ENCODE measurements at regions not wholly inside any gene's neighbourhood (a gene's known extent, or its start where the extent isn't known, plus 50 kb on each side); places are given as distances from the start of the nearest gene placed in this dataset.

GRCh38 chr15:69553686-69554085 lies 101.1 kb downstream of the RPLP1 start:
- 9 to 63% (median 42%) methylated on average over 4 of the region's 4 CpGs for WGBS, 3 donors
- DNase-seq, result peak; percentile 61 to 67
- Histone ChIP-seq H3K36me3 (ENCODE audit: control insufficient read depth in 3 of 3, insufficient read depth in 2 of 3, low read depth in 1 of 3, low read length in 3 of 3) (no peaks in the 10 kb centered on the region), H3K9me3 (ENCODE audit: control insufficient read depth in 2 of 2, insufficient read depth in 1 of 2, low read depth in 1 of 2, low read length in 1 of 2) (peaks cover 3 to 22% of the 10 kb centered on the region in 2 donors), H3K4me3 (ENCODE audit: low read depth in 1 of 3, low read length in 3 of 3) (no peak overlapping the region), H3K4me1 (ENCODE audit: control insufficient read depth in 3 of 3, insufficient read depth in 2 of 3, low read depth in 1 of 3, low read length in 2 of 3) (peaks cover 9 to 53% (median 10%) of the 10 kb centered on the region in 3 donors), H3K27ac (ENCODE audit: low read depth in 1 of 3, low read length in 2 of 3) (peak overlapping the region in 2 of 3 donors; percentile 43 to 50), H3K27me3 (ENCODE audit: control insufficient read depth in 3 of 3, insufficient read depth in 3 of 3, low read length in 3 of 3) (peaks cover 0 to 16% (median 5%) of the 10 kb centered on the region in 3 donors)
- FAIRE-seq, result no peak

- 16 to 62% (median 46%) methylated on average over 7 of the region's 7 CpGs for WGBS, 3 donors
- Histone ChIP-seq H3K4me1 (ENCODE audit: control insufficient read depth in 3 of 3, insufficient read depth in 2 of 3, low read depth in 1 of 3, low read length in 2 of 3) (peaks cover 9 to 60% (median 10%) of the 10 kb centered on the region in 3 donors), H3K27me3 (ENCODE audit: control insufficient read depth in 3 of 3, insufficient read depth in 3 of 3, low read length in 3 of 3) (peaks cover 0 to 10% (median 3%) of the 10 kb centered on the region in 3 donors), H3K27ac (ENCODE audit: low read depth in 1 of 3, low read length in 2 of 3) (peak overlapping the region; percentile 43 to 50 (median 46)), H3K36me3 (ENCODE audit: control insufficient read depth in 3 of 3, insufficient read depth in 2 of 3, low read depth in 1 of 3, low read length in 3 of 3) (no peaks in the 10 kb centered on the region), H3K9me3 (ENCODE audit: control insufficient read depth in 2 of 2, insufficient read depth in 1 of 2, low read depth in 1 of 2, low read length in 1 of 2) (peaks cover 3 to 22% of the 10 kb centered on the region in 2 donors), H3K4me3 (ENCODE audit: low read depth in 1 of 3, low read length in 3 of 3) (no peak overlapping the region)
- FAIRE-seq, result no peak
- DNase-seq, result peak; percentile 78 to 79
Measured at GRCh38 chr15:69554279-69554961, 101.8 kb downstream of the RPLP1 start.

- H3K36me3 ChIP-seq (ENCODE audit: control insufficient read depth in 3 of 3, insufficient read depth in 2 of 3, low read depth in 1 of 3, low read length in 3 of 3), result no peaks in the 10 kb centered on the region
- 60 to 78% (median 74%) methylated on average over 8 of the region's 8 CpGs for WGBS, 3 donors
- FAIRE-seq (no peak), DNase-seq (no peak)
- peaks cover 9 to 60% (median 10%) of the 10 kb centered on the region in 3 donors for H3K4me1 ChIP-seq (ENCODE audit: control insufficient read depth in 3 of 3, insufficient read depth in 2 of 3, low read depth in 1 of 3, low read length in 2 of 3)
- H3K4me3 ChIP-seq (ENCODE audit: low read depth in 1 of 3, low read length in 3 of 3), result no peak overlapping the region
- peaks cover 3 to 22% of the 10 kb centered on the region in 2 donors for H3K9me3 ChIP-seq (ENCODE audit: control insufficient read depth in 2 of 2, insufficient read depth in 1 of 2, low read depth in 1 of 2, low read length in 1 of 2)
- H3K27me3 ChIP-seq (ENCODE audit: control insufficient read depth in 3 of 3, insufficient read depth in 3 of 3, low read length in 3 of 3), result peaks cover 0 to 5% (median 3%) of the 10 kb centered on the region in 3 donors
- H3K27ac ChIP-seq (ENCODE audit: low read depth in 1 of 3, low read length in 2 of 3), result peak overlapping the region in 2 of 3 donors; percentile 8 to 22
Measured at GRCh38 chr15:69555080-69555479, 102.5 kb downstream of the RPLP1 start.

- Histone ChIP-seq H3K27me3 (ENCODE audit: control insufficient read depth in 3 of 3, insufficient read depth in 3 of 3, low read length in 3 of 3) (peaks cover 0 to 3% (median 0%) of the 10 kb centered on the region in 3 donors), H3K4me3 (ENCODE audit: low read depth in 1 of 3, low read length in 3 of 3) (no peak overlapping the region), H3K9me3 (ENCODE audit: control insufficient read depth in 2 of 2, insufficient read depth in 1 of 2, low read depth in 1 of 2, low read length in 1 of 2) (peaks cover 3 to 18% of the 10 kb centered on the region in 2 donors), H3K36me3 (ENCODE audit: control insufficient read depth in 3 of 3, insufficient read depth in 2 of 3, low read depth in 1 of 3, low read length in 3 of 3) (no peaks in the 10 kb centered on the region), H3K4me1 (ENCODE audit: control insufficient read depth in 3 of 3, insufficient read depth in 2 of 3, low read depth in 1 of 3, low read length in 2 of 3) (peaks cover 9 to 73% (median 10%) of the 10 kb centered on the region in 3 donors), H3K27ac (ENCODE audit: low read depth in 1 of 3, low read length in 2 of 3) (peak overlapping the region in 1 of 3 donors; percentile 71)
- FAIRE-seq (no peak), DNase-seq (peak; percentile 66 to 69)
- 93 to 100% (median 95%) methylated on average over 1 of the region's 1 CpG for WGBS, 3 donors
Measured at GRCh38 chr15:69556344-69556743, 103.7 kb downstream of the RPLP1 start.

GRCh38 chr15:69557020-69557706 lies 104.5 kb downstream of the RPLP1 start:
- FAIRE-seq (no peak), DNase-seq (peak; percentile 89 to 97)
- peaks cover 9 to 80% (median 10%) of the 10 kb centered on the region in 3 donors for H3K4me1 ChIP-seq (ENCODE audit: control insufficient read depth in 3 of 3, insufficient read depth in 2 of 3, low read depth in 1 of 3, low read length in 2 of 3)
- H3K27me3 ChIP-seq (ENCODE audit: control insufficient read depth in 3 of 3, insufficient read depth in 3 of 3, low read length in 3 of 3), result peaks cover 0 to 8% (median 0%) of the 10 kb centered on the region in 3 donors
- peak overlapping the region; percentile 41 to 79 (median 47) for H3K27ac ChIP-seq (ENCODE audit: low read depth in 1 of 3, low read length in 2 of 3)
- H3K4me3 ChIP-seq (ENCODE audit: low read depth in 1 of 3, low read length in 3 of 3), result no peak overlapping the region
- WGBS, 3 donors, result 24 to 60% (median 31%) methylated on average over 5 of the region's 5 CpGs
- no peaks in the 10 kb centered on the region for H3K36me3 ChIP-seq (ENCODE audit: control insufficient read depth in 3 of 3, insufficient read depth in 2 of 3, low read depth in 1 of 3, low read length in 3 of 3)
- H3K9me3 ChIP-seq (ENCODE audit: control insufficient read depth in 2 of 2, insufficient read depth in 1 of 2, low read depth in 1 of 2, low read length in 1 of 2), result peaks cover 1 to 10% of the 10 kb centered on the region in 2 donors

- no peak for DNase-seq
Measured at GRCh38 chr15:69557707-69558409, 105.2 kb downstream of the RPLP1 start.

GRCh38 chr15:69559440-69560190 lies 107.0 kb downstream of the RPLP1 start:
- Histone ChIP-seq H3K36me3 (ENCODE audit: control insufficient read depth in 3 of 3, insufficient read depth in 2 of 3, low read depth in 1 of 3, low read length in 3 of 3) (no peaks in the 10 kb centered on the region), H3K4me1 (ENCODE audit: control insufficient read depth in 3 of 3, insufficient read depth in 2 of 3, low read depth in 1 of 3, low read length in 2 of 3) (peaks cover 9 to 73% (median 10%) of the 10 kb centered on the region in 3 donors), H3K27ac (ENCODE audit: low read depth in 1 of 3, low read length in 2 of 3) (no peak overlapping the region), H3K27me3 (ENCODE audit: control insufficient read depth in 3 of 3, insufficient read depth in 3 of 3, low read length in 3 of 3) (peaks cover 0 to 7% (median 0%) of the 10 kb centered on the region in 3 donors), H3K4me3 (ENCODE audit: low read depth in 1 of 3, low read length in 3 of 3) (no peak overlapping the region), H3K9me3 (ENCODE audit: control insufficient read depth in 2 of 2, insufficient read depth in 1 of 2, low read depth in 1 of 2, low read length in 1 of 2) (no peaks in the 10 kb centered on the region)
- 66 to 78% (median 72%) methylated on average over 5 of the region's 5 CpGs for WGBS, 3 donors
- DNase-seq (no peak), FAIRE-seq (no peak)

More at GRCh38 chr15:69557707-69558409, 105.2 kb downstream of the RPLP1 start:
- peaks cover 9 to 85% (median 10%) of the 10 kb centered on the region in 3 donors for H3K4me1 ChIP-seq (ENCODE audit: control insufficient read depth in 3 of 3, insufficient read depth in 2 of 3, low read depth in 1 of 3, low read length in 2 of 3)
- H3K9me3 ChIP-seq (ENCODE audit: control insufficient read depth in 2 of 2, insufficient read depth in 1 of 2, low read depth in 1 of 2, low read length in 1 of 2), result peaks cover 0 to 3% of the 10 kb centered on the region in 2 donors
- H3K27ac ChIP-seq (ENCODE audit: low read depth in 1 of 3, low read length in 2 of 3), result peak overlapping the region; percentile 50 to 79 (median 79)
- H3K36me3 ChIP-seq (ENCODE audit: control insufficient read depth in 3 of 3, insufficient read depth in 2 of 3, low read depth in 1 of 3, low read length in 3 of 3), result no peaks in the 10 kb centered on the region
- no peak overlapping the region for H3K4me3 ChIP-seq (ENCODE audit: low read depth in 1 of 3, low read length in 3 of 3)
- WGBS, 3 donors, result 42 to 68% (median 47%) methylated on average over 2 of the region's 2 CpGs
- H3K27me3 ChIP-seq (ENCODE audit: control insufficient read depth in 3 of 3, insufficient read depth in 3 of 3, low read length in 3 of 3), result peaks cover 0 to 10% (median 0%) of the 10 kb centered on the region in 3 donors
- no peak for FAIRE-seq

Measured in small intestine (tissue), 7 donors.